ENCODE measurements at regions not wholly inside any gene's neighbourhood (a gene's known extent, or its start where the extent isn't known, plus 50 kb on each side); places are given as distances from the start of the nearest gene placed in this dataset.

DNA sequence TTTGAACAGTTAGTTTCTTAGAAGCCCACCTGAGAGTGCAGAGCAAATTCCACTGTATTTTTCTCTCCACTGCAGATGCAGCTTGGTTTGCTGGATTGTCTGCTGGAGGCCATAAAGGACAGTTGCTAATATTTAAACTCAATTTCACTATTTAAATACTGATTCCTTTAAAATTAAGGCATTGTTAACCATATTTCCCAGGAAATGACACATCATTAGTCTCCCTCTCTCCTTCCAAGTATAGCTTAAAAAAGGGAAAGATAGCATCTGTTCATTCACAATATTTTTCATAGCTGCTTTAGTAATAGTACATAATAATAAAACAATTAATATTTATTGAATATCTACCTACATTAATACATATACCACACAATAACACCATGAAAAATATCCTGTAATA, 252.9 kb downstream of the HGF start:
- no peak overlapping the region for H2BK12ac ChIP-seq (ENCODE audit: low read length)
- no peak overlapping the region for H3K14ac ChIP-seq (ENCODE audit: low read length)
- no peak overlapping the region for H3K4me2 ChIP-seq (ENCODE audit: insufficient read depth, low read length, poor library complexity, severe bottlenecking)
- H3K9ac ChIP-seq (ENCODE audit: low read depth, low read length, poor library complexity) = no peak overlapping the region
- H3K4me3 ChIP-seq (ENCODE audit: low read length in 2 of 2) = no peak overlapping the region
- no peaks in the 10 kb centered on the region for H3K9me3 ChIP-seq (replicated peaks in 1 of 2; ENCODE audit: control insufficient read depth in 2 of 2, insufficient read depth in 1 of 2, low read depth in 1 of 2, low read length in 2 of 2)
- no peak overlapping the region for H2AK5ac ChIP-seq (ENCODE audit: low read depth, low read length)
- H2AFZ ChIP-seq (ENCODE audit: low read length) = peak overlapping the region; percentile 5
- H3K36me3 ChIP-seq (replicated peaks in 1 of 2; ENCODE audit: control insufficient read depth in 2 of 2, insufficient read depth in 2 of 2, low read length in 2 of 2) = no peaks in the 10 kb centered on the region
- no peak overlapping the region for H4K91ac ChIP-seq (ENCODE audit: low read depth, low read length, poor library complexity)
- no peak overlapping the region for H3K18ac ChIP-seq (ENCODE audit: low read length)
- H3K23ac ChIP-seq (ENCODE audit: low read depth, low read length, poor library complexity) = no peak overlapping the region
- H3K27me3 ChIP-seq (ENCODE audit: control insufficient read depth in 3 of 3, insufficient read depth in 3 of 3, low read depth in 1 of 3, low read length in 3 of 3) = no peaks in the 10 kb centered on the region
- DNase-seq (ENCODE audit: low spot score) = no peak
- H3K4ac ChIP-seq (ENCODE audit: low read length) = no peak overlapping the region
- no peak overlapping the region for H2BK120ac ChIP-seq (ENCODE audit: low read depth, low read length)
- H3K79me1 ChIP-seq (ENCODE audit: low read depth, low read length) = no peaks in the 10 kb centered on the region
- H3K4me1 ChIP-seq (ENCODE audit: control insufficient read depth in 2 of 2, insufficient read depth in 1 of 2, low read depth in 1 of 2, low read length in 2 of 2) = no peaks in the 10 kb centered on the region
- H4K8ac ChIP-seq (ENCODE audit: low read depth, low read length) = no peak overlapping the region
- H2BK15ac ChIP-seq (ENCODE audit: low read length) = no peak overlapping the region
- H3K27ac ChIP-seq (replicated peaks; ENCODE audit: low read length) = no peak overlapping the region
- H2BK5ac ChIP-seq (ENCODE audit: low read length) = no peak overlapping the region

DNA sequence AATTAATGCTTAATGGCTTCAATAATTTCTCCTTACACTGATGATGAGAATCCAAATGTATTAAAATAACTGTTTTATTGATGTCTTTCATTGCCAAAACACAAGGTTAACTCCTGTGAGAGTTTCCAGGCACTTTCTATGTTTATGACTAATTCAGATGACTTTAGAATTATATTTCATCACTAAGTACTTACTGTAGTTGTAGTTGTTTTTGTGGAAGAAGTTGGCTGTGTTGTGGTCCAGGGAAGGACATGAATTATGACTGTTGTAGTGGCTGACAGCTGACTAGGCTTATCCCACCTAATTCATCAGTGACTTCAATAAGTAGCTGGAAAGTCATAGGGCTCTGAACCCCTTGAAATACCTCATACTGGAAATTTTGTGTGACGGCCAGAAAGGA, 254.8 kb downstream of the HGF start:
- Histone ChIP-seq H4K91ac (ENCODE audit: low read depth, low read length, poor library complexity) (no peak overlapping the region), H2AK5ac (ENCODE audit: low read depth, low read length) (no peak overlapping the region), H3K23ac (ENCODE audit: low read depth, low read length, poor library complexity) (no peak overlapping the region), H3K18ac (ENCODE audit: low read length) (no peak overlapping the region), H2BK120ac (ENCODE audit: low read depth, low read length) (no peak overlapping the region), H3K9ac (ENCODE audit: low read depth, low read length, poor library complexity) (no peak overlapping the region), H4K8ac (ENCODE audit: low read depth, low read length) (no peak overlapping the region), H2BK5ac (ENCODE audit: low read length) (no peak overlapping the region), H3K27me3 (ENCODE audit: control insufficient read depth in 3 of 3, insufficient read depth in 3 of 3, low read depth in 1 of 3, low read length in 3 of 3) (no peaks in the 10 kb centered on the region), H3K14ac (ENCODE audit: low read length) (no peak overlapping the region), H3K4ac (ENCODE audit: low read length) (no peak overlapping the region), H3K4me2 (ENCODE audit: insufficient read depth, low read length, poor library complexity, severe bottlenecking) (no peak overlapping the region), H2BK12ac (ENCODE audit: low read length) (no peak overlapping the region), H3K36me3 (replicated peaks in 1 of 2; ENCODE audit: control insufficient read depth in 2 of 2, insufficient read depth in 2 of 2, low read length in 2 of 2) (no peaks in the 10 kb centered on the region), H2AFZ (ENCODE audit: low read length) (no peak overlapping the region), H3K79me1 (ENCODE audit: low read depth, low read length) (no peaks in the 10 kb centered on the region), H2BK15ac (ENCODE audit: low read length) (no peak overlapping the region), H3K4me3 (ENCODE audit: low read length in 2 of 2) (no peak overlapping the region), H3K4me1 (ENCODE audit: control insufficient read depth in 2 of 2, insufficient read depth in 1 of 2, low read depth in 1 of 2, low read length in 2 of 2) (no peaks in the 10 kb centered on the region), H3K9me3 (replicated peaks in 1 of 2; ENCODE audit: control insufficient read depth in 2 of 2, insufficient read depth in 1 of 2, low read depth in 1 of 2, low read length in 2 of 2) (no peaks in the 10 kb centered on the region), H3K27ac (replicated peaks; ENCODE audit: low read length) (no peak overlapping the region)
- no CpG with 5 or more reads among the region's 1 CpG for WGBS, 2 donors (ENCODE audit: extremely low coverage in 2 of 2, insufficient read length in 2 of 2, insufficient replicate concordance in 1 of 2)
- no peak for DNase-seq (ENCODE audit: low spot score)

DNA sequence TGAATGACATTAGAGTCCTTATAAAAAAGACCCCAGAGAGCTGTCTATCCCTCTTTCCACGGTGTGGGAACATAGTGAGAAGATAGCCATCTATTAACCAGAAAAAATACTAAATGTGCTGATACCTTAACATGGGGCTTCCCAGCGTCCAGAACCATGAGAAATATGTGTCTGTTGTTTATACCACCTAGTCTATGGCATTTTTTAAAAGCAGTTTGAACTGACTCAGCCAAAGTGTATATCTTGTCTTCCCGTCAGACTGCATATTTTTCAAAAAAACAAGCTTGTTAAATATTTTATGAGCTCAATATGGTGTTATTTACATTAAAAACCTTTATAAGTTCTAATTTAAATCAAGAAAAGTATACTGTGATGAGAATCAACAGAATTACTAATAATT, 255.3 kb downstream of the HGF start:
- H2AFZ ChIP-seq (ENCODE audit: low read length) = no peak overlapping the region
- no peak overlapping the region for H2BK12ac ChIP-seq (ENCODE audit: low read length)
- no peak overlapping the region for H3K4ac ChIP-seq (ENCODE audit: low read length)
- no peak overlapping the region for H2BK5ac ChIP-seq (ENCODE audit: low read length)
- no peak overlapping the region for H3K9ac ChIP-seq (ENCODE audit: low read depth, low read length, poor library complexity)
- no CpG with 5 or more reads among the region's 3 CpGs for WGBS, 2 donors (ENCODE audit: extremely low coverage in 2 of 2, insufficient read length in 2 of 2, insufficient replicate concordance in 1 of 2)
- H3K23ac ChIP-seq (ENCODE audit: low read depth, low read length, poor library complexity) = no peak overlapping the region
- no peaks in the 10 kb centered on the region for H3K9me3 ChIP-seq (replicated peaks in 1 of 2; ENCODE audit: control insufficient read depth in 2 of 2, insufficient read depth in 1 of 2, low read depth in 1 of 2, low read length in 2 of 2)
- H3K79me1 ChIP-seq (ENCODE audit: low read depth, low read length) = no peaks in the 10 kb centered on the region
- H3K18ac ChIP-seq (ENCODE audit: low read length) = no peak overlapping the region
- no peak overlapping the region for H2BK15ac ChIP-seq (ENCODE audit: low read length)
- H3K4me2 ChIP-seq (ENCODE audit: insufficient read depth, low read length, poor library complexity, severe bottlenecking) = no peak overlapping the region
- H3K14ac ChIP-seq (ENCODE audit: low read length) = no peak overlapping the region
- no peak overlapping the region for H3K4me3 ChIP-seq (ENCODE audit: low read length in 2 of 2)
- no peak overlapping the region for H3K27ac ChIP-seq (replicated peaks; ENCODE audit: low read length)
- H3K4me1 ChIP-seq (ENCODE audit: control insufficient read depth in 2 of 2, insufficient read depth in 1 of 2, low read depth in 1 of 2, low read length in 2 of 2) = no peaks in the 10 kb centered on the region
- H2AK5ac ChIP-seq (ENCODE audit: low read depth, low read length) = no peak overlapping the region
- no peak overlapping the region for H4K91ac ChIP-seq (ENCODE audit: low read depth, low read length, poor library complexity)
- DNase-seq (ENCODE audit: low spot score) = no peak
- H3K27me3 ChIP-seq (ENCODE audit: control insufficient read depth in 3 of 3, insufficient read depth in 3 of 3, low read depth in 1 of 3, low read length in 3 of 3) = no peaks in the 10 kb centered on the region
- no peak overlapping the region for H4K8ac ChIP-seq (ENCODE audit: low read depth, low read length)
- no peak overlapping the region for H2BK120ac ChIP-seq (ENCODE audit: low read depth, low read length)
- no peaks in the 10 kb centered on the region for H3K36me3 ChIP-seq (replicated peaks in 1 of 2; ENCODE audit: control insufficient read depth in 2 of 2, insufficient read depth in 2 of 2, low read length in 2 of 2)

DNA sequence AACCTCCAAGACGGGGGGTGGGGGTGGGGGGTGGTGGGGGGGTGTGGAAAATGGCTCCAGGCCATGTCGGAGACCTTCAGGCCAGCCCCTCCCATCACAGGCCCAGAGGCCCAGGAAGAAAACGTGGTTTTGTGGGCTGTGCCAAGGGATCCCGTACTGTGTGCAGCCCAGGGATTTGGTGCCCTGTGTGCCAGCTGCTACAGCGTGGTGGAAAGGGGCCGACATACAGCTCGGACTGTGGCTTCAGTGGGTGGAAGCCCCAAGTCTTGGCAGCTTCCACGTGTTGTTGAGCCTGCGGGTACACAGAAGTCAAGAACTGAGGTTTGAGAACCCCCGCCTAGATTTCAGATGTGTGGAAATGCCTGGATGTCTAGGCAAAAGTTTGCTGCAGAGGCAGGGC, 259.7 kb downstream of the HGF start:
- Histone ChIP-seq H3K9me3 (replicated peaks in 1 of 2; ENCODE audit: control insufficient read depth in 2 of 2, insufficient read depth in 1 of 2, low read depth in 1 of 2, low read length in 2 of 2) (no peaks in the 10 kb centered on the region), H3K23ac (ENCODE audit: low read depth, low read length, poor library complexity) (no peak overlapping the region), H3K18ac (ENCODE audit: low read length) (peak overlapping the region; percentile 55), H2AFZ (ENCODE audit: low read length) (peak overlapping the region; percentile 8), H3K4me2 (ENCODE audit: insufficient read depth, low read length, poor library complexity, severe bottlenecking) (no peak overlapping the region), H3K4ac (ENCODE audit: low read length) (no peak overlapping the region), H3K14ac (ENCODE audit: low read length) (no peak overlapping the region), H2BK120ac (ENCODE audit: low read depth, low read length) (no peak overlapping the region), H3K27ac (replicated peaks; ENCODE audit: low read length) (no peak overlapping the region), H2AK5ac (ENCODE audit: low read depth, low read length) (no peak overlapping the region), H3K36me3 (replicated peaks in 1 of 2; ENCODE audit: control insufficient read depth in 2 of 2, insufficient read depth in 2 of 2, low read length in 2 of 2) (no peaks in the 10 kb centered on the region), H3K79me1 (ENCODE audit: low read depth, low read length) (no peaks in the 10 kb centered on the region), H4K8ac (ENCODE audit: low read depth, low read length) (no peak overlapping the region), H3K4me1 (ENCODE audit: control insufficient read depth in 2 of 2, insufficient read depth in 1 of 2, low read depth in 1 of 2, low read length in 2 of 2) (no peaks in the 10 kb centered on the region), H3K9ac (ENCODE audit: low read depth, low read length, poor library complexity) (no peak overlapping the region), H2BK5ac (ENCODE audit: low read length) (no peak overlapping the region), H2BK12ac (ENCODE audit: low read length) (no peak overlapping the region), H4K91ac (ENCODE audit: low read depth, low read length, poor library complexity) (no peak overlapping the region), H3K4me3 (ENCODE audit: low read length in 2 of 2) (no peak overlapping the region), H3K27me3 (ENCODE audit: control insufficient read depth in 3 of 3, insufficient read depth in 3 of 3, low read depth in 1 of 3, low read length in 3 of 3) (no peaks in the 10 kb centered on the region), H2BK15ac (ENCODE audit: low read length) (no peak overlapping the region)
- DNase-seq (ENCODE audit: low spot score) = no peak
- WGBS, 2 donors (ENCODE audit: extremely low coverage in 2 of 2, insufficient read length in 2 of 2, insufficient replicate concordance in 1 of 2) = no CpG with 5 or more reads among the region's 10 CpGs

All from neuronal stem cell (in vitro differentiated cells).